B cell (primary cell): ENCODE measurements at regions not wholly inside any gene's neighbourhood (a gene's known extent, or its start where the extent isn't known, plus 50 kb on each side); places are given as distances from the start of the nearest gene placed in this dataset.

Source experiments
- ATAC-seq: fragments of 200-7000 bp; cut with Tn5 transposase; one replicate; pipeline ENCODE4 v1.10.0; 2021; ENCODE audit warnings: low read depth, mild to moderate bottlenecking, moderate number of reproducible peaks, moderate library complexity
- CTCF ChIA-PET: fragments of 350-600 bp; sonication (Branson Sonifier 250); formaldehyde crosslinking; loops from one replicate; lab custom pipeline; 2021; ENCODE audit warnings: antibody characterized with exemption, inconsistent platforms; lab: Charles Lee
- POLR2A ChIA-PET: fragments of 350-600 bp; sonication (Branson Sonifier 250); formaldehyde crosslinking; loops from one replicate; lab custom pipeline; 2021; ENCODE audit warnings: antibody characterized with exemption; lab: Charles Lee
- DNase-seq: peaks from one replicate; pipeline ENCODE4 v3.0.0; 2013
- H2AFZ ChIP-seq: 2 replicates; pipeline ENCODE4 v1.6.1; 2012; ENCODE audit warnings: mild to moderate bottlenecking, low read depth, low read length; ENCODE audit not compliant: insufficient read depth, poor library complexity, severe bottlenecking
- H3K27ac ChIP-seq, 2 donors: 1 replicate in 1 of 2; 2 replicates in 1 of 2; pipeline ENCODE4 v1.5.1; 2012 to 2013; ENCODE audit warnings: low read length in 2 of 2, mild to moderate bottlenecking in 2 of 2, moderate library complexity in 1 of 2
- H3K27me3 ChIP-seq, 4 experiments: fragments of 200-600 bp in 1 of 4; sonication (generic) in 1 of 4; replicated peaks in 1 of 4; 1 replicate in 2 of 4; 2 replicates in 2 of 4; pipeline versions ENCODE4 v1.6.1 to v1.7.0; 2013 to 2016; ENCODE audit warnings: low read length in 3 of 4, mild to moderate bottlenecking in 2 of 4, mixed read lengths in 1 of 4, moderate library complexity in 1 of 4; ENCODE audit not compliant: insufficient read depth in 4 of 4, control insufficient read depth in 3 of 4; ENCODE audit errors: control extremely low read depth in 1 of 4
- H3K36me3 ChIP-seq, 2 experiments: replicated peaks in 1 of 2; 1 replicate in 1 of 2; 2 replicates in 1 of 2; pipeline versions ENCODE4 v1.6.1 to v1.7.1; 2013; ENCODE audit warnings: low read length in 1 of 2; ENCODE audit not compliant: insufficient read depth in 2 of 2, control insufficient read depth in 1 of 2; ENCODE audit errors: control extremely low read depth in 1 of 2, extremely low read depth in 1 of 2
- H3K4me1 ChIP-seq, 2 donors: fragments of 200-600 bp in 1 of 2; sonication (generic) in 1 of 2; 1 replicate in 1 of 2; 2 replicates in 1 of 2; pipeline versions ENCODE4 v1.5.1 to v1.6.1; 2013 to 2017; ENCODE audit warnings: low read length in 2 of 2; ENCODE audit not compliant: control insufficient read depth in 2 of 2, insufficient read depth in 2 of 2
- H3K4me2 ChIP-seq: replicated peaks from 2 replicates; pipeline ENCODE3; 2012; ENCODE audit warnings: mild to moderate bottlenecking, low read depth, low read length; ENCODE audit not compliant: poor library complexity, severe bottlenecking
- H3K4me3 ChIP-seq, 5 experiments: fragments of 200-600 bp in 1 of 5; sonication (generic) in 1 of 5; 1 replicate in 3 of 5; 2 replicates in 2 of 5; pipeline versions ENCODE4 v1.5.1 to v1.7.0; 2011 to 2016; ENCODE audit warnings: low read length in 4 of 5, mild to moderate bottlenecking in 4 of 5, low read depth in 2 of 5, control low read depth in 1 of 5, moderate library complexity in 1 of 5; ENCODE audit not compliant: insufficient read depth in 1 of 5; ENCODE audit errors: control extremely low read depth in 1 of 5, extremely low read depth in 1 of 5
- H3K79me2 ChIP-seq: fragments of 200-600 bp; sonication (generic); one replicate; pipeline ENCODE4 v1.6.0; 2016; ENCODE audit warnings: low read length; ENCODE audit not compliant: control insufficient read depth, insufficient read depth
- H3K9ac ChIP-seq: fragments of 200-600 bp; sonication (generic); 2 replicates; pipeline ENCODE4 v1.6.1; 2017; ENCODE audit warnings: mild to moderate bottlenecking, low read length, moderate library complexity
- H3K9me3 ChIP-seq, 3 donors: one replicate each; pipeline versions ENCODE4 v1.6.1 to v1.7.1; 2013; ENCODE audit warnings: low read length in 2 of 3; ENCODE audit not compliant: control insufficient read depth in 2 of 3, insufficient read depth in 1 of 3; ENCODE audit errors: control extremely low read depth in 1 of 3
- H4K20me1 ChIP-seq: 2 replicates; pipeline ENCODE4 v1.6.0; 2012; ENCODE audit warnings: mild to moderate bottlenecking, low read length; ENCODE audit not compliant: insufficient read depth, control insufficient read depth, poor library complexity, severe bottlenecking
- H3K27ac Mint-ChIP-seq: one replicate; pipeline ENCODE4 v1.8.0; 2021; ENCODE audit warnings: mixed read lengths
- H3K27me3 Mint-ChIP-seq: one replicate; pipeline ENCODE4 v1.8.0; 2021; ENCODE audit warnings: mixed read lengths
- H3K4me1 Mint-ChIP-seq: one replicate; pipeline ENCODE4 v1.8.0; 2021; ENCODE audit warnings: mixed read lengths
- H3K4me3 Mint-ChIP-seq: one replicate; pipeline ENCODE4 v1.8.0; 2021; ENCODE audit warnings: mixed read lengths
- H3K9me3 Mint-ChIP-seq: one replicate; pipeline ENCODE4 v1.8.0; 2022; ENCODE audit warnings: mixed read lengths; ENCODE audit not compliant: insufficient read depth
- EZH2 ChIP-seq: IDR thresholded peaks from 2 replicates; pipeline ENCODE4 v1.6.1; 2012; ENCODE audit warnings: borderline replicate concordance, low read depth, mild to moderate bottlenecking, moderate library complexity, low read length; ENCODE audit not compliant: insufficient read depth, poor library complexity, severe bottlenecking
- WGBS: methylation state at CpG from one replicate; pipeline ENCODE4 v1.1.5; 2013; ENCODE audit warnings: missing lambda C conversion rate; ENCODE audit not compliant: insufficient coverage; 5-methylcytosine and 5-hydroxymethylcytosine counted together
- intact Hi-C: fragments of 100-400 bp; cut with micrococcal nuclease; formaldehyde crosslinking; loops from one replicate; pipeline ENCODE4 v1.10.0; 2022
- TF ChIP-seq, protein P1 (sequence below): fragments of 200-600 bp; IDR thresholded peaks from one replicate; pipeline ENCODE4 v1.8.0; 2022; ENCODE audit warnings: antibody characterized with exemption, mild to moderate bottlenecking

DNA sequence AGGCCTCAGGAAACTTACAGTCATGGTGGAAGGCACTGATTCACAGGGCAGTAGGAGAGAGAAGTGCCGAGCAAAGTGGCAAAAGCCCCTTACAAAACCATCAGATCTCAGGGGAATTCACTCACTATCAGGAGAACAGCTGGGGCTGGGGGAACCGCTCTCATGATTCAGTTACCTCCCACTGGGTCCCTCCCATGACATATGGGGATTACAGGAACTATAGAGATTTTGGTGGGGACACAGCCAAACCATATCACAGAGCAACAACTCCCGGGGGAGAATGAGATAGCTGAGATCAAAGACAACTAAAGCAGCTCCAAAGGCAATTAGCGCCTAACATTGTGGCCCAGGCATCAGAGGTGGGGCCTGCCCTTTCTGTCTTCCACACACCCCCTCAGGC, 85.4 kb upstream of the VOPP1 start:
- Mint-ChIP-seq H3K4me1 (no peaks in the 10 kb centered on the region), H3K9me3 (no peaks in the 10 kb centered on the region), H3K4me3 (no peak overlapping the region), H3K27me3 (peaks cover 4% of the 10 kb centered on the region), H3K27ac (no peak overlapping the region)
- WGBS, result 100% methylated on average over 1 of the region's 4 CpGs
- Histone ChIP-seq H3K4me3 (no peak overlapping the region), H3K27me3 (no peaks in the 10 kb centered on the region), H3K36me3 (no peaks in the 10 kb centered on the region), H3K79me2 (no peaks in the 10 kb centered on the region), H3K9me3 (no peaks in the 10 kb centered on the region), H3K9ac (no peak overlapping the region), H2AFZ (no peak overlapping the region), H4K20me1 (no peaks in the 10 kb centered on the region), H3K27ac (no peak overlapping the region), H3K4me2 (no peak overlapping the region), H3K4me1 (no peaks in the 10 kb centered on the region)
- ATAC-seq (no peak), DNase-seq (no peak)
- intact Hi-C loops, result no loop called here
- TF ChIP-seq, protein P1, sequence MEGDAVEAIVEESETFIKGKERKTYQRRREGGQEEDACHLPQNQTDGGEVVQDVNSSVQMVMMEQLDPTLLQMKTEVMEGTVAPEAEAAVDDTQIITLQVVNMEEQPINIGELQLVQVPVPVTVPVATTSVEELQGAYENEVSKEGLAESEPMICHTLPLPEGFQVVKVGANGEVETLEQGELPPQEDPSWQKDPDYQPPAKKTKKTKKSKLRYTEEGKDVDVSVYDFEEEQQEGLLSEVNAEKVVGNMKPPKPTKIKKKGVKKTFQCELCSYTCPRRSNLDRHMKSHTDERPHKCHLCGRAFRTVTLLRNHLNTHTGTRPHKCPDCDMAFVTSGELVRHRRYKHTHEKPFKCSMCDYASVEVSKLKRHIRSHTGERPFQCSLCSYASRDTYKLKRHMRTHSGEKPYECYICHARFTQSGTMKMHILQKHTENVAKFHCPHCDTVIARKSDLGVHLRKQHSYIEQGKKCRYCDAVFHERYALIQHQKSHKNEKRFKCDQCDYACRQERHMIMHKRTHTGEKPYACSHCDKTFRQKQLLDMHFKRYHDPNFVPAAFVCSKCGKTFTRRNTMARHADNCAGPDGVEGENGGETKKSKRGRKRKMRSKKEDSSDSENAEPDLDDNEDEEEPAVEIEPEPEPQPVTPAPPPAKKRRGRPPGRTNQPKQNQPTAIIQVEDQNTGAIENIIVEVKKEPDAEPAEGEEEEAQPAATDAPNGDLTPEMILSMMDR, result no peak
- TF ChIP-seq EZH2, result no peak
- ChIA-PET CTCF (no interaction called here), POLR2A (no interaction called here)

DNA sequence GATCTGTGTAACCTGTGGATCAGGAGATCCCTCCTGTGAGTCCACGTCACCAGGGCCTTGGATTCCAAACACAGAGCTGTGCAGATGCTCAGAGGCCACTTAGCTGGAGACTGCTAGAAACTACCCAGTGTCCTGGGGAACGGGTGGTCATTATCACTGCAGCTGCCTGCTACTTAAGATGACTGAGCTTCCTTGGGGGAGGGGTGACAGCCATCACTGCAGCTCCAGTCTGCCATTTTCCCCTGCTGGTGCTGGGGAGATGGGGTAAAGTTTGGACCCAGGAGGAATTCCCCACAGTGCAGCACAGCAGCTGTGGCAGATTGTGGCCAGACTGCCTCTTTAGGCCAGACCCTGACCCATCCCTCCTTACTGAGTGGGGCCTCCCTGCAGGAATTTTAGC, 78.8 kb upstream of the VOPP1 start:
- Histone ChIP-seq H3K36me3 (no peaks in the 10 kb centered on the region), H3K4me1 (no peaks in the 10 kb centered on the region), H4K20me1 (no peaks in the 10 kb centered on the region), H3K4me3 (no peak overlapping the region), H3K27me3 (no peaks in the 10 kb centered on the region), H3K9me3 (no peaks in the 10 kb centered on the region), H3K27ac (no peak overlapping the region), H3K4me2 (no peak overlapping the region), H3K9ac (no peak overlapping the region), H3K79me2 (no peaks in the 10 kb centered on the region), H2AFZ (no peak overlapping the region)
- Mint-ChIP-seq H3K27me3 (peaks cover 13% of the 10 kb centered on the region), H3K4me3 (no peak overlapping the region), H3K27ac (no peak overlapping the region), H3K9me3 (no peaks in the 10 kb centered on the region), H3K4me1 (no peaks in the 10 kb centered on the region)
- no peak for TF ChIP-seq EZH2
- TF ChIP-seq, protein P1, result no peak
- DNase-seq (no peak), ATAC-seq (no peak)
- CTCF ChIA-PET, result no interaction called here
- WGBS, result 85% methylated on average over 2 of the region's 2 CpGs
- POLR2A ChIA-PET, result no interaction called here
- intact Hi-C loops, result no loop called here
